Smooth muscle cell (in vitro differentiated cells): ENCODE measurements at regions not wholly inside any gene's neighbourhood (a gene's known extent, or its start where the extent isn't known, plus 50 kb on each side); places are given as distances from the start of the nearest gene placed in this dataset.

ENCODE experiments used
- DNase-seq: peaks from one replicate; lab custom pipeline; 2025; ENCODE audit not compliant: unreplicated experiment; lab: John Stamatoyannopoulos, UW
- H2AFZ ChIP-seq: fragments of 200-600 bp; sonication (generic); 2 replicates; pipeline ENCODE4 v1.6.0; 2016; ENCODE audit warnings: antibody characterized with exemption, low read depth, mild to moderate bottlenecking
- H3F3A ChIP-seq: fragments of 200-600 bp; sonication (generic); 2 replicates; pipeline ENCODE4 v1.6.0; 2017; ENCODE audit warnings: antibody characterized with exemption, low read depth
- H3K27ac ChIP-seq: fragments of 200-600 bp; sonication (generic); 2 replicates; pipeline ENCODE4 v1.5.1; 2016; ENCODE audit warnings: low read depth, mild to moderate bottlenecking
- H3K27me3 ChIP-seq: fragments of 200-600 bp; sonication (generic); 2 replicates; pipeline ENCODE4 v1.6.1; 2016; ENCODE audit warnings: low read depth, mild to moderate bottlenecking
- H3K36me3 ChIP-seq: fragments of 200-600 bp; sonication (generic); 2 replicates; pipeline ENCODE4 v1.5.1; 2016; ENCODE audit warnings: low read depth
- H3K4me1 ChIP-seq: fragments of 200-600 bp; sonication (generic); 2 replicates; pipeline ENCODE4 v1.5.1; 2016; ENCODE audit warnings: low read depth
- H3K4me2 ChIP-seq: fragments of 200-600 bp; sonication (generic); 2 replicates; pipeline ENCODE4 v1.6.0; 2016; ENCODE audit warnings: mild to moderate bottlenecking
- H3K4me3 ChIP-seq: fragments of 200-600 bp; sonication (generic); 2 replicates; pipeline ENCODE4 v1.5.1; 2016; ENCODE audit warnings: mild to moderate bottlenecking
- H3K79me2 ChIP-seq: fragments of 200-600 bp; sonication (generic); 2 replicates; pipeline ENCODE4 v1.6.0; 2016; ENCODE audit warnings: low read depth, mild to moderate bottlenecking
- H3K9ac ChIP-seq: fragments of 200-600 bp; sonication (generic); 2 replicates; pipeline ENCODE4 v1.6.0; 2016; ENCODE audit warnings: low read depth
- H3K9me3 ChIP-seq: fragments of 200-600 bp; sonication (generic); replicated peaks from 2 replicates; pipeline ENCODE4 v1.5.1; 2016; ENCODE audit warnings: low read depth
- H4K20me1 ChIP-seq: fragments of 200-600 bp; sonication (generic); 2 replicates; pipeline ENCODE4 v1.6.0; 2016; ENCODE audit warnings: low read depth
- CTCF ChIP-seq: fragments of 200-600 bp; sonication (generic); IDR thresholded peaks from 2 replicates; pipeline ENCODE4 v1.5.1; 2017; ENCODE audit warnings: borderline replicate concordance, mild to moderate bottlenecking, antibody characterized with exemption; ENCODE audit not compliant: insufficient read depth, poor library complexity, severe bottlenecking
- WGBS: methylation state at CpG from one replicate; pipeline ENCODE4 v1.1.7; 2016; ENCODE audit warnings: low lambda C conversion rate; 5-methylcytosine and 5-hydroxymethylcytosine counted together

GRCh38 chr4:126419266-126419665 lies 1104.5 kb downstream of the FAT4 start:
- Histone ChIP-seq H3K9ac (no peak overlapping the region), H3K27me3 (no peaks in the 10 kb centered on the region), H3K79me2 (no peaks in the 10 kb centered on the region), H2AFZ (no peak overlapping the region), H3K4me2 (no peak overlapping the region), H3K4me1 (no peaks in the 10 kb centered on the region), H3K9me3 (peaks cover 13% of the 10 kb centered on the region), H3F3A (no peaks in the 10 kb centered on the region), H3K27ac (no peak overlapping the region), H3K4me3 (no peak overlapping the region), H3K36me3 (peaks cover 3% of the 10 kb centered on the region), H4K20me1 (no peaks in the 10 kb centered on the region)
- DNase-seq = no peak
- no peak for TF ChIP-seq CTCF

GRCh38 chr4:126427853-126428252 lies 1113.1 kb downstream of the FAT4 start:
- Histone ChIP-seq H3K9ac (no peak overlapping the region), H3K9me3 (no peaks in the 10 kb centered on the region), H3K27ac (no peak overlapping the region), H3K4me2 (no peak overlapping the region), H4K20me1 (no peaks in the 10 kb centered on the region), H3K36me3 (no peaks in the 10 kb centered on the region), H3K4me3 (no peak overlapping the region), H3K4me1 (no peaks in the 10 kb centered on the region), H3F3A (no peaks in the 10 kb centered on the region), H3K79me2 (no peaks in the 10 kb centered on the region), H2AFZ (no peak overlapping the region), H3K27me3 (no peaks in the 10 kb centered on the region)
- no peak for DNase-seq
- 49% methylated on average over 4 of the region's 4 CpGs for WGBS
- no peak for TF ChIP-seq CTCF

- no peaks in the 10 kb centered on the region for H3K9me3 ChIP-seq
- 96% methylated on average over 6 of the region's 6 CpGs for WGBS
- DNase-seq = no peak
- no peaks in the 10 kb centered on the region for H4K20me1 ChIP-seq
- H2AFZ ChIP-seq = no peak overlapping the region
- no peaks in the 10 kb centered on the region for H3K79me2 ChIP-seq
- H3F3A ChIP-seq = no peaks in the 10 kb centered on the region
- H3K4me2 ChIP-seq = no peak overlapping the region
- H3K9ac ChIP-seq = no peak overlapping the region
- no peaks in the 10 kb centered on the region for H3K4me1 ChIP-seq
- no peak overlapping the region for H3K4me3 ChIP-seq
- no peaks in the 10 kb centered on the region for H3K36me3 ChIP-seq
- TF ChIP-seq CTCF = no peak
- H3K27ac ChIP-seq = no peak overlapping the region
- H3K27me3 ChIP-seq = no peaks in the 10 kb centered on the region
Observed at GRCh38 chr4:126431049-126431448, 1116.3 kb downstream of the FAT4 start.

- Histone ChIP-seq H3K4me2 (no peak overlapping the region), H3K9me3 (no peaks in the 10 kb centered on the region), H3K9ac (no peak overlapping the region), H3K27me3 (no peaks in the 10 kb centered on the region), H3K4me1 (peaks cover 10% of the 10 kb centered on the region), H3K79me2 (no peaks in the 10 kb centered on the region), H3K27ac (no peak overlapping the region), H3F3A (no peaks in the 10 kb centered on the region), H4K20me1 (no peaks in the 10 kb centered on the region), H3K4me3 (no peak overlapping the region), H3K36me3 (no peaks in the 10 kb centered on the region), H2AFZ (no peak overlapping the region)
- DNase-seq = no peak
- 85% methylated on average over 2 of the region's 2 CpGs for WGBS
- TF ChIP-seq CTCF = no peak
Observed at GRCh38 chr4:126435491-126435890, 1120.7 kb downstream of the FAT4 start.
